GM12865 (cell line): ENCODE measurements at regions not wholly inside any gene's neighbourhood (a gene's known extent, or its start where the extent isn't known, plus 50 kb on each side); places are given as distances from the start of the nearest gene placed in this dataset.

Source experiments
- DNase-seq: peaks from one replicate; pipeline ENCODE4 v3.0.0; 2010; ENCODE audit warnings: low read depth
- H3K4me3 ChIP-seq: 2 replicates; pipeline ENCODE4 v1.5.1; 2011; ENCODE audit warnings: mild to moderate bottlenecking, low read depth, low read length, control low read depth
- TF ChIP-seq, protein P1 (sequence below): IDR thresholded peaks from 2 replicates; pipeline ENCODE4 v1.5.1; 2011; ENCODE audit warnings: low read length, control low read depth, low read depth, inconsistent platforms; ENCODE audit not compliant: insufficient read depth; ENCODE audit errors: missing control alignments

DNA sequence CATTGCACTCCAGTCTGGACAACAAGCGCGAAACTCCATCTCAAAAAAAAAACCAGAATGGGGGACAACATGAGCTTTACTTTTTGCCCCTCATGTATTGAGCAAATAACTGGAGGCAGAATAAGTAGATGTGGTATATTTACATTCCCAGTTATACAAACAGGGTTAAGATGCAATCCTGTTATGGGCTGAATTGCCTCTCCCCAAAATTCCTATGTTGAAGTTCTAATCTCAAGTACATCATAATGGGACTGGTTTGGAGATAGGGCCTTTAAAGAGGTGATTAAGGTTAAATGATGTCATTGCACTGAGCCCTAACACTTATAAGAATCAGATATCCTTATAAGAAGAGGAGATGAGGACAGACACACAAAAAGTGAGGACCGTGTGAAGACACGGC, 319.8 kb upstream of the KLHL29 start:
- H3K4me3 ChIP-seq = no peak overlapping the region
- DNase-seq = no peak
- TF ChIP-seq, protein P1, sequence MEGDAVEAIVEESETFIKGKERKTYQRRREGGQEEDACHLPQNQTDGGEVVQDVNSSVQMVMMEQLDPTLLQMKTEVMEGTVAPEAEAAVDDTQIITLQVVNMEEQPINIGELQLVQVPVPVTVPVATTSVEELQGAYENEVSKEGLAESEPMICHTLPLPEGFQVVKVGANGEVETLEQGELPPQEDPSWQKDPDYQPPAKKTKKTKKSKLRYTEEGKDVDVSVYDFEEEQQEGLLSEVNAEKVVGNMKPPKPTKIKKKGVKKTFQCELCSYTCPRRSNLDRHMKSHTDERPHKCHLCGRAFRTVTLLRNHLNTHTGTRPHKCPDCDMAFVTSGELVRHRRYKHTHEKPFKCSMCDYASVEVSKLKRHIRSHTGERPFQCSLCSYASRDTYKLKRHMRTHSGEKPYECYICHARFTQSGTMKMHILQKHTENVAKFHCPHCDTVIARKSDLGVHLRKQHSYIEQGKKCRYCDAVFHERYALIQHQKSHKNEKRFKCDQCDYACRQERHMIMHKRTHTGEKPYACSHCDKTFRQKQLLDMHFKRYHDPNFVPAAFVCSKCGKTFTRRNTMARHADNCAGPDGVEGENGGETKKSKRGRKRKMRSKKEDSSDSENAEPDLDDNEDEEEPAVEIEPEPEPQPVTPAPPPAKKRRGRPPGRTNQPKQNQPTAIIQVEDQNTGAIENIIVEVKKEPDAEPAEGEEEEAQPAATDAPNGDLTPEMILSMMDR = no peak

DNA sequence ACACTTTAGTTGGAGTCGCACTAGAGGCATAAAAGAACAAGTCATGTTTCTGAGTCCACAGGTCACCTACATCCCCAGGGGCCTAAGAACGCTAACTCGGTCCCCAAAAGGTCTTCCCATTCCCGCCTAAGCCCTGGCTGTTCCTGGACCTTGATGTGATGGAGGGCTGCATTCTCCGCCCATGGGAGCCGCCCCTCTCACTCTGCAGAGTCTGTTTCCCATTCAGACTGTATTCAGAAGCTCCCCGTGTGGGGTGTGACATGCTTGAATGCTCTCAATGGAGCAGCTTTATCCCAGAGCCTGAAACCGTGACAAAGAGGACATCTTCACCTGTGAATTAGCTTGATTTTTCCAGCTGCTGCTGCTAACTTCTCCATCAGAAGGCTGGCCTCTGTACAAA, 319.0 kb upstream of the KLHL29 start:
- TF ChIP-seq, protein P1 = no peak
- H3K4me3 ChIP-seq = no peak overlapping the region
- no peak for DNase-seq

DNA sequence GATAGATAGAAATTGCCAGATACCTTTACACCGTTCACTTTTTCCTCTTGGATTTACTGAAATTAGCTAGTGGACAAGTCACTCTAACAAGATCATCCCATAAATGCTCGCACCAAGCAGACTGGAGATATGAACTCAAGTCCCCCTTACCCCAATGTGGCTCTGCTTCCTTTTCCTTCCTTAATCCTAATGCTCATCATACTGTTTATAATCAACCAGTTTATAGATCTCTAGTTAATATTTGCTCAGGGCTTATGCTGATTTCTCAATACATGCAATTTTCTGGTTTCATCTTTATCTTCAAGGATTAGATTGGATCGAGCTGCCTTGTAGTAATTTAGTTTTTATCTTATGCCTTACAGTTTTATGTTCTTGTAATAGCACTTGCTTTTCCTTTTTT, 318.3 kb upstream of the KLHL29 start:
- no peak overlapping the region for H3K4me3 ChIP-seq
- DNase-seq = no peak
- TF ChIP-seq, protein P1 = no peak

DNA sequence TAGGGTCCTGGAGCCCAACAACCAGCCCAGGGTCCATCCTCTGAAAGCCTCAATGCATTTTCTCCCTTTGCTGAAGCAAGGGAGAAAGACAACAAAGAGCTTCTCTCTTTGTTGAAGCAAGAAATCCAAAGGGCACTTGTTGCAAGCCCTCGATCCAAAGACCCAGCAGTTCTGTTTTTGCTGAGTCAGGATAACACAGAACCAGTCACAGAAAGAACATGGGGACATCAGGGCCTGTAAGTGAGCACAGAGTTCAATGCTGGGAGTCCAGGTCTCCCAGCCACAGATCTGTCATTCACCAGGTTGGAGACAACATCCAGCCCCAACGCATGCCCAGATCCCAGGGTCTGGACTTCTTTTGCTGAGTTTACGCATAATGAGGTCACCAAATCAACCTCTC, 315.8 kb upstream of the KLHL29 start:
- no peak for DNase-seq
- H3K4me3 ChIP-seq = no peak overlapping the region
- TF ChIP-seq, protein P1 = no peak

DNA sequence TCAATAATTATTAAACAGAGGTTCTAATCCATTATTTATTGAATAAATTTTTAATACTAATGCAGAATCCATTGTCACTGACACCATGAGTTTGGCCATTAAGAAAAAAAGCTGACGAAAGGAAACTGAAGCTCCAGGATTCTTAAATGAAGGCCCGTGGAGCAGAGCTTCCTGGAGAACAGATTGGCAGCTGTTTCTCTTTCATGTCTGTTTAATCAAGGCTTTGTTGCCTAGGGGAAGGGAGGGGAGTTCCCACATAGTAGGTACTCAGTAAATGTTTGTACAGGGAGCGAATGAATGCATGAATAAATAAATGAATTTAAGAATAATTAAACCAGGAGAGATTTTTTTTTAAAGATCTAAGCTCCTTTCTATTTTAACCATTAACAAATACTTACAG, 315.1 kb upstream of the KLHL29 start:
- no peak overlapping the region for H3K4me3 ChIP-seq
- TF ChIP-seq, protein P1 = no peak
- no peak for DNase-seq

DNA sequence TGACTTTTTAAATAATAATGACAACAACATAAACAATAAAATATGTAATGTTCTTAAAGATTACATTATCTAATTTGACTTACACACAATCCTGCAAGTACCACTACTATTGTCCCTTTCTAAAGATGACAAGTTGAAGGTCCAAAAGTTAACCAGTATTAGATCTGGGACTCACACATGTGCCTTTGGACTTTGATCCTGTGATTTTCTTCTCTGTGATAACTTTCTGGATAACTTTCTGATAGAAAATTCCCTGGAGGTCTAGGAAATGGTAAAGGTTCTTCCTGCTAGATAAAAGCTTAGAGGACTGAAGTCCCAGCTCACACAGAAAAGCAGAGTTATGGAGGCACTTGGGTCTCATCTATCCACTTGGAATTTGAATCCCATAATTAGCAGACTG, 311.9 kb upstream of the KLHL29 start:
- TF ChIP-seq, protein P1 = no peak
- no peak for DNase-seq
- no peak overlapping the region for H3K4me3 ChIP-seq

DNA sequence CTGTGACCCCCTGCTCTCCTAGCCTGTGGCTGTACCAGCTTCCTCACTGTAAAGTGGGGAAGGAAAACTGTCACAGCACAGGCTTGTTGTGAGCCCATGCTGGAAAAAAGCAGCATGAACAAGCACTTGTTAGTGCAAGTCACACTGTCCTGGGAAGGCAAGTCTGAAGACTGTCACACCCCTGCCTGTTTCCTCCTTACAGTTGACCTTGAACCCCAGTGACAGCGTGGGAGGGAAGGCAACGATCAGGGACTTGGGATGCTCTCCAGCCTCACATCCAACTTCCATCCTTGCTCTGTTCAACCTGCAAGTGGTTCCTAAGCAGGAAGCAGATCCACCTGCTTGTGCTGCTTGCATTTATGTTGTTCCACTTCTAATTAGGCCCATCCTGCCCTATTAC, 311.3 kb upstream of the KLHL29 start:
- TF ChIP-seq, protein P1 = no peak
- H3K4me3 ChIP-seq = no peak overlapping the region
- DNase-seq = no peak
